ENCODE measurements at regions not wholly inside any gene's neighbourhood (a gene's known extent, or its start where the extent isn't known, plus 50 kb on each side); places are given as distances from the start of the nearest gene placed in this dataset.

- TF ChIP-seq CTCF (IDR thresholded peaks at IDR 0.05; ENCODE audit: control insufficient read depth, extremely low read depth, insufficient read depth), result no peak
- no peak overlapping the region for H3K4me3 ChIP-seq (ENCODE audit: low read depth, low read length)
- DNase-seq (ENCODE audit: low read depth), result no peak
Measured at GRCh38 chr2:60383401-60384143, 169.9 kb downstream of the BCL11A start.

GRCh38 chr2:60380411-60380810 is 173.0 kb downstream of the BCL11A start:
- DNase-seq (ENCODE audit: low read depth), result no peak
- TF ChIP-seq CTCF (IDR thresholded peaks at IDR 0.05; ENCODE audit: control insufficient read depth, extremely low read depth, insufficient read depth), result no peak
- no peak overlapping the region for H3K4me3 ChIP-seq (ENCODE audit: low read depth, low read length)

- no peak overlapping the region for H3K4me3 ChIP-seq (ENCODE audit: low read depth, low read length)
- no peak for DNase-seq (ENCODE audit: low read depth)
- TF ChIP-seq CTCF (IDR thresholded peaks at IDR 0.05; ENCODE audit: control insufficient read depth, extremely low read depth, insufficient read depth), result no peak
Measured at GRCh38 chr2:60379684-60380083, 173.8 kb downstream of the BCL11A start.

- TF ChIP-seq CTCF (IDR thresholded peaks at IDR 0.05; ENCODE audit: control insufficient read depth, extremely low read depth, insufficient read depth), result no peak
- H3K4me3 ChIP-seq (ENCODE audit: low read depth, low read length), result no peak overlapping the region
- no peak for DNase-seq (ENCODE audit: low read depth)
Measured at GRCh38 chr2:60379216-60379615, 174.2 kb downstream of the BCL11A start.

GRCh38 chr2:60377825-60378224 is 175.6 kb downstream of the BCL11A start:
- TF ChIP-seq CTCF (IDR thresholded peaks at IDR 0.05; ENCODE audit: control insufficient read depth, extremely low read depth, insufficient read depth), result no peak
- DNase-seq (ENCODE audit: low read depth), result no peak
- H3K4me3 ChIP-seq (ENCODE audit: low read depth, low read length), result no peak overlapping the region

- H3K4me3 ChIP-seq (ENCODE audit: low read depth, low read length), result no peak overlapping the region
- no peak for DNase-seq (ENCODE audit: low read depth)
- TF ChIP-seq CTCF (IDR thresholded peaks at IDR 0.05; ENCODE audit: control insufficient read depth, extremely low read depth, insufficient read depth), result no peak
Measured at GRCh38 chr2:60376252-60376651, 177.2 kb downstream of the BCL11A start.

GRCh38 chr2:60371681-60372080 is 181.8 kb downstream of the BCL11A start:
- no peak for DNase-seq (ENCODE audit: low read depth)
- no peak overlapping the region for H3K4me3 ChIP-seq (ENCODE audit: low read depth, low read length)
- no peak for TF ChIP-seq CTCF (IDR thresholded peaks at IDR 0.05; ENCODE audit: control insufficient read depth, extremely low read depth, insufficient read depth)
